Panc1 (cell line): ENCODE measurements at regions not wholly inside any gene's neighbourhood (a gene's known extent, or its start where the extent isn't known, plus 50 kb on each side); places are given as distances from the start of the nearest gene placed in this dataset.

Experiments
- ATAC-seq: fragments of 200-7000 bp; cut with Tn5 transposase; 2 replicates; pipeline ENCODE4 v1.9.1; 2020; ENCODE audit warnings: mild to moderate bottlenecking, moderate library complexity
- BruUV-seq: library from RNA; stranded (reverse); fragments of 400-500 nt; replicated peaks from 2 replicates; lab custom pipeline; 2021; lab: Mats Ljungman, UMichigan
- CTCF ChIA-PET: fragments of 300-600 bp; sonication (Branson Sonifier 250); formaldehyde crosslinking; loops from one replicate; lab custom pipeline; 2022; ENCODE audit warnings: antibody characterized with exemption; lab: Charles Lee
- POLR2A ChIA-PET: fragments of 300-600 bp; sonication (Branson Sonifier 250); formaldehyde crosslinking; loops from one replicate; lab custom pipeline; 2022; ENCODE audit warnings: antibody characterized with exemption; lab: Charles Lee
- DNase-seq: peaks from one replicate; pipeline ENCODE4 v3.0.0-alpha.2; 2010; ENCODE audit warnings: low read depth, low spot score
- H3K27ac ChIP-seq: 2 replicates; pipeline ENCODE4 v1.5.1; 2011; ENCODE audit warnings: mild to moderate bottlenecking, low read length, inconsistent platforms
- H3K27me3 ChIP-seq: fragments of 200-500 bp; sonication (Bioruptor generic); 2 replicates; pipeline ENCODE4 v1.6.0; 2014; ENCODE audit warnings: low read length, inconsistent platforms; ENCODE audit not compliant: control insufficient read depth, insufficient read depth
- H3K36me3 ChIP-seq: fragments of 200-500 bp; sonication (Bioruptor generic); 2 replicates; pipeline ENCODE4 v1.5.1; 2014; ENCODE audit warnings: inconsistent platforms, mild to moderate bottlenecking, low read length, moderate library complexity; ENCODE audit not compliant: control insufficient read depth, insufficient read depth
- H3K4me1 ChIP-seq: 2 replicates; pipeline ENCODE4 v1.5.1; 2011; ENCODE audit warnings: inconsistent platforms, mild to moderate bottlenecking, low read length, moderate library complexity; ENCODE audit not compliant: control insufficient read depth, insufficient read depth
- H3K4me3 ChIP-seq, 2 experiments: 2 replicates each; pipeline ENCODE4 v1.5.1; 2011 to 2012; ENCODE audit warnings: low read depth in 2 of 2, low read length in 2 of 2, mild to moderate bottlenecking in 2 of 2, inconsistent platforms in 1 of 2, moderate library complexity in 1 of 2
- H3K9me3 ChIP-seq: fragments of 200-500 bp; sonication (Bioruptor generic); 2 replicates; pipeline ENCODE4 v1.5.1; 2014; ENCODE audit warnings: low read depth, mild to moderate bottlenecking, inconsistent platforms, low read length, moderate library complexity; ENCODE audit not compliant: control insufficient read depth, insufficient read depth
- CTCF ChIP-seq: fragments of 450-650 bp; IDR thresholded peaks from 2 replicates; pipeline ENCODE4 v1.5.1; 2017; ENCODE audit warnings: mild to moderate bottlenecking
- POLR2AphosphoS5 ChIP-seq: IDR thresholded peaks from 2 replicates; pipeline ENCODE4 v1.6.1; 2012; ENCODE audit warnings: mild to moderate bottlenecking, low read depth, low read length, moderate library complexity
- REST ChIP-seq, 2 experiments: IDR thresholded peaks; 2 replicates each; pipeline ENCODE4 v1.6.1; 2011 to 2012; ENCODE audit warnings: low read depth in 2 of 2, control low read depth in 1 of 2, low read length in 1 of 2, mild to moderate bottlenecking in 1 of 2, moderate library complexity in 1 of 2; ENCODE audit not compliant: insufficient read depth in 1 of 2
- SIN3A ChIP-seq: IDR thresholded peaks from 2 replicates; pipeline ENCODE4 v1.6.1; 2012; ENCODE audit warnings: low read depth, mild to moderate bottlenecking, low read length, moderate library complexity, borderline replicate concordance; ENCODE audit not compliant: insufficient read depth
- TCF7L2 ChIP-seq: IDR thresholded peaks from 2 replicates; pipeline ENCODE4 v1.6.1; 2011; ENCODE audit warnings: mild to moderate bottlenecking, low read depth, low read length, inconsistent platforms
- in situ Hi-C: cut with HindIII; loops from 2 replicates; pipeline ENCODE4 v1.10.0; 2016; ENCODE audit warnings: low sequenced_read_pairs, low pct_unique_long_range_greater_than_20kb
- intact Hi-C: fragments of 100-400 bp; cut with micrococcal nuclease; formaldehyde crosslinking; loops from one replicate; pipeline ENCODE4 v1.10.0; 2022; ENCODE audit not compliant: unreplicated experiment

GRCh38 chrX:63927848-63928247 lies 142.8 kb upstream of the ARHGEF9 start:
- POLR2A ChIA-PET: no interaction called here
- DNase-seq: no peak
- CTCF ChIA-PET: interaction anchor here (0.6 kb wide), 1 partner anchor 110 kb away, joined by 3 read pairs; no protein-coding TSS in a partner anchor
- H3K4me3 ChIP-seq: no peak overlapping the region
- no peaks in the 10 kb centered on the region for H3K36me3 ChIP-seq
- BruUV-seq: no TSS peak
- H3K27ac ChIP-seq: no peak overlapping the region
- intact Hi-C loops: no loop called here
- H3K4me1 ChIP-seq: no peaks in the 10 kb centered on the region
- in situ Hi-C loops: no loop called here
- H3K9me3 ChIP-seq: no peaks in the 10 kb centered on the region
- TF ChIP-seq TCF7L2: no peak
- no peak for TF ChIP-seq SIN3A
- no peak for TF ChIP-seq POLR2AphosphoS5
- TF ChIP-seq REST (IDR thresholded peaks at IDR 0.05; ENCODE audit: insufficient read depth in 1 of 2, low read depth in 2 of 2, low read length in 1 of 2): no peak
- no peak for TF ChIP-seq CTCF
- ATAC-seq: no peak
- no peaks in the 10 kb centered on the region for H3K27me3 ChIP-seq

- in situ Hi-C loops (no loop called here), intact Hi-C loops (no loop called here)
These were observed 137.2 kb upstream of the ARHGEF9 start for GRCh38 chrX:63922221-63922620.

More at GRCh38 chrX:63922221-63922620, 137.2 kb upstream of the ARHGEF9 start:
- TF ChIP-seq CTCF: no peak
- TF ChIP-seq TCF7L2: no peak
- TF ChIP-seq REST (IDR thresholded peaks at IDR 0.05; ENCODE audit: insufficient read depth in 1 of 2, low read depth in 2 of 2, low read length in 1 of 2): no peak
- TF ChIP-seq SIN3A: no peak
- no peak for TF ChIP-seq POLR2AphosphoS5
- Histone ChIP-seq H3K27me3 (no peaks in the 10 kb centered on the region), H3K27ac (no peak overlapping the region), H3K4me1 (no peaks in the 10 kb centered on the region), H3K9me3 (no peaks in the 10 kb centered on the region), H3K36me3 (no peaks in the 10 kb centered on the region), H3K4me3 (no peak overlapping the region)
- ChIA-PET CTCF (no interaction called here), POLR2A (no interaction called here)
- no peak for ATAC-seq
- no peak for DNase-seq
- BruUV-seq: no TSS peak
